M059J (cell line): ENCODE measurements at regions not wholly inside any gene's neighbourhood (a gene's known extent, or its start where the extent isn't known, plus 50 kb on each side); places are given as distances from the start of the nearest gene placed in this dataset.

ENCODE experiments used
- DNase-seq: peaks from one replicate; pipeline ENCODE4 v3.0.0-alpha.2; 2012; ENCODE audit warnings: low read depth

GRCh38 chrX:11952176-11952720 is 186.0 kb upstream of the FRMPD4 start:
- no peak for DNase-seq

GRCh38 chrX:11953615-11954014 is 184.7 kb upstream of the FRMPD4 start:
- DNase-seq, result peak; percentile 88

- no peak for DNase-seq
These were observed 184.1 kb upstream of the FRMPD4 start for GRCh38 chrX:11954176-11954575.

- DNase-seq, result no peak
These were observed 178.2 kb upstream of the FRMPD4 start for GRCh38 chrX:11960031-11960430.

GRCh38 chrX:11965436-11965835 is 172.8 kb upstream of the FRMPD4 start:
- no peak for DNase-seq

GRCh38 chrX:11967986-11968869 is 170.0 kb upstream of the FRMPD4 start:
- peak; percentile 47 for DNase-seq

- DNase-seq, result no peak
These were observed 169.3 kb upstream of the FRMPD4 start for GRCh38 chrX:11968991-11969390.

- DNase-seq, result peak; percentile 47
These were observed 167.5 kb upstream of the FRMPD4 start for GRCh38 chrX:11970578-11971359.

GRCh38 chrX:11976663-11977062 is 161.6 kb upstream of the FRMPD4 start:
- no peak for DNase-seq

GRCh38 chrX:11992271-11992670 is 146.0 kb upstream of the FRMPD4 start:
- DNase-seq, result no peak

- no peak for DNase-seq
These were observed 143.1 kb upstream of the FRMPD4 start for GRCh38 chrX:11995146-11995545.

- DNase-seq, result no peak
These were observed 141.5 kb upstream of the FRMPD4 start for GRCh38 chrX:11996810-11997209.

- no peak for DNase-seq
These were observed 139.3 kb upstream of the FRMPD4 start for GRCh38 chrX:11998944-11999343.

- peak; percentile 50 for DNase-seq
These were observed 135.4 kb upstream of the FRMPD4 start for GRCh38 chrX:12002876-12003275.

- peak; percentile 93 for DNase-seq
These were observed 130.4 kb upstream of the FRMPD4 start for GRCh38 chrX:12007881-12008280.

GRCh38 chrX:12010436-12010835 is 127.8 kb upstream of the FRMPD4 start:
- no peak for DNase-seq

- DNase-seq, result peak; percentile 88
These were observed 127.2 kb upstream of the FRMPD4 start for GRCh38 chrX:12011075-12011474.

- DNase-seq, result peak; percentile 88
These were observed 125.1 kb upstream of the FRMPD4 start for GRCh38 chrX:12013211-12013618.

- DNase-seq, result no peak
These were observed 116.6 kb upstream of the FRMPD4 start for GRCh38 chrX:12021698-12022097.

GRCh38 chrX:12026481-12026880 is 111.8 kb upstream of the FRMPD4 start:
- DNase-seq, result peak; percentile 52

GRCh38 chrX:12032082-12032481 is 106.2 kb upstream of the FRMPD4 start:
- DNase-seq, result no peak

- DNase-seq, result no peak
These were observed 103.5 kb upstream of the FRMPD4 start for GRCh38 chrX:12034741-12035140.

GRCh38 chrX:12042615-12043014 is 95.7 kb upstream of the FRMPD4 start:
- DNase-seq, result peak; percentile 16
